Caco-2 (cell line): ENCODE measurements at regions not wholly inside any gene's neighbourhood (a gene's known extent, or its start where the extent isn't known, plus 50 kb on each side); places are given as distances from the start of the nearest gene placed in this dataset.

Experiments used
- BruUV-seq: library from RNA; stranded (reverse); fragments of 400-500 nt; replicated peaks from 2 replicates; lab custom pipeline; 2021; lab: Mats Ljungman, UMichigan
- CTCF ChIA-PET: fragments of 300-600 bp; sonication (Branson Sonifier 250); formaldehyde crosslinking; loops from one replicate; lab custom pipeline; 2022; ENCODE audit warnings: antibody characterized with exemption; lab: Charles Lee
- POLR2A ChIA-PET: fragments of 300-600 bp; sonication (Branson Sonifier 250); formaldehyde crosslinking; loops from one replicate; lab custom pipeline; 2022; ENCODE audit warnings: antibody characterized with exemption; lab: Charles Lee
- DNase-seq, 2 experiments: peaks; one replicate each; pipeline versions ENCODE4 v3.0.0 to v3.0.0-alpha.2; 2020 to 2022
- H3K27me3 ChIP-seq: replicated peaks from 2 replicates; pipeline ENCODE4 v1.6.0; 2011; ENCODE audit warnings: low read length; ENCODE audit not compliant: control insufficient read depth, insufficient read depth
- H3K36me3 ChIP-seq: 2 replicates; pipeline ENCODE4 v1.5.1; 2011; ENCODE audit warnings: low read length; ENCODE audit not compliant: control insufficient read depth, insufficient read depth
- H3K4me1 ChIP-seq: fragments of 250-450 bp; sonication (Bioruptor Pico); 2 replicates; pipeline ENCODE4 v1.5.1; 2020; ENCODE audit warnings: mild to moderate bottlenecking
- H3K4me3 ChIP-seq: 2 replicates; pipeline ENCODE4 v1.5.1; 2011; ENCODE audit warnings: low read depth, mild to moderate bottlenecking, control low read depth, low read length
- H3K9me3 ChIP-seq: fragments of 250-450 bp; sonication (Bioruptor Pico); 2 replicates; pipeline ENCODE4 v1.5.1; 2020; ENCODE audit warnings: mild to moderate bottlenecking, moderate library complexity
- H3K27ac Mint-ChIP-seq: one replicate; pipeline ENCODE4 v1.8.0; 2022; ENCODE audit warnings: mixed read lengths; ENCODE audit not compliant: unreplicated experiment
- H3K27me3 Mint-ChIP-seq: one replicate; pipeline ENCODE4 v1.8.0; 2022; ENCODE audit warnings: mixed read lengths; ENCODE audit not compliant: insufficient read depth, unreplicated experiment
- H3K36me3 Mint-ChIP-seq: one replicate; pipeline ENCODE4 v1.8.0; 2022; ENCODE audit warnings: mild to moderate bottlenecking, mixed read lengths; ENCODE audit not compliant: insufficient read depth, unreplicated experiment
- H3K4me1 Mint-ChIP-seq: one replicate; pipeline ENCODE4 v1.8.0; 2022; ENCODE audit warnings: low read depth, mixed read lengths; ENCODE audit not compliant: unreplicated experiment
- H3K4me3 Mint-ChIP-seq: one replicate; pipeline ENCODE4 v1.8.0; 2022; ENCODE audit warnings: mild to moderate bottlenecking, moderate library complexity, mixed read lengths; ENCODE audit not compliant: unreplicated experiment
- H3K9me3 Mint-ChIP-seq: one replicate; pipeline ENCODE4 v1.8.0; 2022; ENCODE audit warnings: mixed read lengths; ENCODE audit not compliant: unreplicated experiment
- CTCF ChIP-seq, 2 experiments: fragments of 200-600 bp in 1 of 2; IDR thresholded peaks; 1 replicate in 1 of 2; 2 replicates in 1 of 2; pipeline versions ENCODE4 v1.5.1 to v1.8.0; 2011 to 2022; ENCODE audit warnings: antibody characterized with exemption in 1 of 2, control low read depth in 1 of 2, inconsistent platforms in 1 of 2, low read depth in 1 of 2, low read length in 1 of 2, mild to moderate bottlenecking in 1 of 2, moderate library complexity in 1 of 2; ENCODE audit not compliant: insufficient read depth in 1 of 2, severe bottlenecking in 1 of 2, unreplicated experiment in 1 of 2
- intact Hi-C: fragments of 100-400 bp; cut with micrococcal nuclease; formaldehyde crosslinking; loops from one replicate; pipeline ENCODE4 v1.10.0; 2022; ENCODE audit not compliant: unreplicated experiment

- no peaks in the 10 kb centered on the region for H3K36me3 ChIP-seq
- TF ChIP-seq CTCF (IDR thresholded peaks at IDR 0.05; ENCODE audit: insufficient read depth in 1 of 2, low read depth in 1 of 2, low read length in 1 of 2, severe bottlenecking in 1 of 2, unreplicated experiment in 1 of 2), result no peak
- intact Hi-C loops, result no loop called here
- Mint-ChIP-seq H3K4me1 (peaks cover 6% of the 10 kb centered on the region), H3K4me3 (no peak overlapping the region), H3K27ac (no peak overlapping the region), H3K27me3 (peaks cover 6% of the 10 kb centered on the region), H3K9me3 (no peaks in the 10 kb centered on the region), H3K36me3 (no peaks in the 10 kb centered on the region)
- no peaks in the 10 kb centered on the region for H3K9me3 ChIP-seq
- no peak overlapping the region for H3K4me3 ChIP-seq
- BruUV-seq, result no TSS peak
- DNase-seq, result no peak
- no peaks in the 10 kb centered on the region; the same call in 1 of the 2 replicates for H3K27me3 ChIP-seq
- ChIA-PET POLR2A (no interaction called here), CTCF (no interaction called here)
- no peaks in the 10 kb centered on the region for H3K4me1 ChIP-seq
These were observed 231.9 kb upstream of the TUT7 start for GRCh38 chr9:86586144-86586494.

- Mint-ChIP-seq H3K4me3 (no peak overlapping the region), H3K27me3 (peaks cover 6% of the 10 kb centered on the region), H3K9me3 (no peaks in the 10 kb centered on the region), H3K4me1 (peaks cover 6% of the 10 kb centered on the region), H3K27ac (no peak overlapping the region), H3K36me3 (no peaks in the 10 kb centered on the region)
- no TSS peak for BruUV-seq
- Histone ChIP-seq H3K9me3 (no peaks in the 10 kb centered on the region), H3K4me1 (no peaks in the 10 kb centered on the region), H3K27me3 (no peaks in the 10 kb centered on the region; the same call in 1 of the 2 replicates), H3K4me3 (no peak overlapping the region), H3K36me3 (no peaks in the 10 kb centered on the region)
- intact Hi-C loops, result no loop called here
- no peak for DNase-seq
- ChIA-PET CTCF (no interaction called here), POLR2A (no interaction called here)
- no peak for TF ChIP-seq CTCF (IDR thresholded peaks at IDR 0.05; ENCODE audit: insufficient read depth in 1 of 2, low read depth in 1 of 2, low read length in 1 of 2, severe bottlenecking in 1 of 2, unreplicated experiment in 1 of 2)
These were observed 231.4 kb upstream of the TUT7 start for GRCh38 chr9:86585422-86586143.

- no peaks in the 10 kb centered on the region for H3K9me3 ChIP-seq
- H3K36me3 ChIP-seq, result no peaks in the 10 kb centered on the region
- peaks cover 4% of the 10 kb centered on the region for H3K27me3 Mint-ChIP-seq
- no peaks in the 10 kb centered on the region for H3K4me1 Mint-ChIP-seq
- no peaks in the 10 kb centered on the region for H3K27me3 ChIP-seq
- no peak for DNase-seq
- TF ChIP-seq CTCF (IDR thresholded peaks at IDR 0.05; ENCODE audit: insufficient read depth in 1 of 2, low read depth in 1 of 2, low read length in 1 of 2, severe bottlenecking in 1 of 2, unreplicated experiment in 1 of 2), result no peak
- intact Hi-C loops, result no loop called here
- BruUV-seq, result no TSS peak
- H3K9me3 Mint-ChIP-seq, result no peaks in the 10 kb centered on the region
- H3K27ac Mint-ChIP-seq, result no peak overlapping the region
- ChIA-PET CTCF (no interaction called here), POLR2A (no interaction called here)
- H3K4me3 ChIP-seq, result no peak overlapping the region
- H3K4me3 Mint-ChIP-seq, result no peak overlapping the region
- no peaks in the 10 kb centered on the region for H3K4me1 ChIP-seq
- no peaks in the 10 kb centered on the region for H3K36me3 Mint-ChIP-seq
These were observed 226.5 kb upstream of the TUT7 start for GRCh38 chr9:86580688-86581087.
